HUES48 (cell line): ENCODE measurements at regions not wholly inside any gene's neighbourhood (a gene's known extent, or its start where the extent isn't known, plus 50 kb on each side); places are given as distances from the start of the nearest gene placed in this dataset.

Source experiments
- H3K27ac ChIP-seq: one replicate; pipeline ENCODE4 v1.7.0; 2013; ENCODE audit warnings: low read depth, low read length, inconsistent platforms
- H3K27me3 ChIP-seq: 2 replicates; pipeline ENCODE4 v1.6.1; 2013; ENCODE audit warnings: mild to moderate bottlenecking, low read length; ENCODE audit not compliant: control insufficient read depth, insufficient read depth
- H3K36me3 ChIP-seq: 2 replicates; pipeline ENCODE4 v1.6.1; 2013; ENCODE audit warnings: low read length; ENCODE audit not compliant: control insufficient read depth, insufficient read depth
- H3K4me1 ChIP-seq: 2 replicates; pipeline ENCODE4 v1.6.1; 2013; ENCODE audit warnings: mild to moderate bottlenecking, low read length; ENCODE audit not compliant: control insufficient read depth, insufficient read depth
- H3K4me3 ChIP-seq: 2 replicates; pipeline ENCODE4 v1.5.1; 2013; ENCODE audit warnings: mild to moderate bottlenecking, low read depth, low read length
- H3K9ac ChIP-seq: 2 replicates; pipeline ENCODE4 v1.6.1; 2013; ENCODE audit warnings: mild to moderate bottlenecking, low read depth, low read length, moderate library complexity
- H3K9me3 ChIP-seq: 2 replicates; pipeline ENCODE4 v1.6.1; 2013; ENCODE audit warnings: low read length; ENCODE audit not compliant: control insufficient read depth, insufficient read depth

DNA sequence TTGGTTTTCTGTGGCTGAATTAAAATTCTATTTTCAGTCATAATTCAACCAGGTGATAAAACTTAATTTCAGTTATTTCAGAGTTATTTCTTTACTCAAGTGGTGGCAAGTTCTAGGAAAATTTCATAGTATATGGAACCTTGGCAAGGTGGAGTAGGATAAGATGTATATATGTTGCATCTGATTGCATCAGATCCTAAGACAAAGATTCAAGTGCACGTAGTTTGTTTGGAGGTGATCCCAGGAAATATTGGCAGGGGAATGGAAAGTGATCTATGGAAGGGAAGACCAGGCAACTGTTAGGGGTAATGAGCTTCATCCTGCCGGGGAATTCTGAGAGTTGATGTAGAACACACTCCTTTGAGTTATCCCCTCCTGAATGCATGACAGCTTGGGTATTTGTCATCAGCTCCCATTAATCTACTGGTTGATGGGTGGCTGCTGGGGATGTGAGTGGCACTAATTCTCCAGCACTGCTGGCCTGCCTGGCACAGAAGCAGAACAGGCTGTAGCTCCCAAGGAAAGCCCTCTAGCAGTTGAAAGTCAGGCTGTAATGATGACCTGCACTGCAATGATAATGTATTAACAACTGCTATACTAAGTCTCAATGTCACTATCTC lies 52.2 kb upstream of the TOM1L1 start:
- Histone ChIP-seq H3K9me3 (no peaks in the 10 kb centered on the region), H3K9ac (no peak overlapping the region), H3K4me3 (no peak overlapping the region), H3K36me3 (no peaks in the 10 kb centered on the region), H3K27me3 (no peaks in the 10 kb centered on the region), H3K27ac (no peak overlapping the region), H3K4me1 (no peaks in the 10 kb centered on the region; the same call in 1 of the 2 replicates)

GRCh38 chr17:54849660-54850059 lies 51.0 kb upstream of the TOM1L1 start:
- H3K4me3 ChIP-seq, result no peak overlapping the region
- no peak overlapping the region for H3K27ac ChIP-seq
- no peaks in the 10 kb centered on the region; the same call in 1 of the 2 replicates for H3K4me1 ChIP-seq
- no peaks in the 10 kb centered on the region for H3K9me3 ChIP-seq
- H3K36me3 ChIP-seq, result no peaks in the 10 kb centered on the region
- no peak overlapping the region for H3K9ac ChIP-seq
- no peaks in the 10 kb centered on the region for H3K27me3 ChIP-seq
